IMR-90 (cell line): ENCODE measurements at regions not wholly inside any gene's neighbourhood (a gene's known extent, or its start where the extent isn't known, plus 50 kb on each side); places are given as distances from the start of the nearest gene placed in this dataset.

Experiments
- ATAC-seq: fragments of 200-7000 bp; cut with Tn5 transposase; 2 replicates; pipeline ENCODE4 v1.9.1; 2020; ENCODE audit warnings: low read depth, mild to moderate bottlenecking, moderate library complexity
- BruUV-seq: library from RNA; stranded (reverse); fragments of 400-500 nt; replicated peaks from 2 replicates; lab custom pipeline; 2021; lab: Mats Ljungman, UMichigan
- CTCF ChIA-PET: fragments of 300-600 bp; formaldehyde crosslinking; extraction: SDS; loops from one replicate; lab custom pipeline; 2021; ENCODE audit warnings: antibody characterized with exemption; lab: Yijun Ruan, JAX
- POLR2A ChIA-PET: fragments of 300-600 bp; sonication (Branson Sonifier 250); formaldehyde crosslinking; loops from one replicate; lab custom pipeline; 2022; ENCODE audit warnings: antibody characterized with exemption; ENCODE audit not compliant: unreplicated experiment; lab: Charles Lee
- DNase-seq: peaks from one replicate; pipeline ENCODE4 v3.0.0; 2013
- H2AFZ ChIP-seq: replicated peaks from 2 replicates; pipeline ENCODE3; 2013; ENCODE audit warnings: low read length, mild to moderate bottlenecking; ENCODE audit not compliant: poor library complexity
- H2AK5ac ChIP-seq: 2 replicates; pipeline ENCODE4 v1.6.1; 2013; ENCODE audit warnings: low read depth, low read length, inconsistent platforms
- H2AK9ac ChIP-seq: replicated peaks from 2 replicates; pipeline ENCODE3; 2013; ENCODE audit warnings: mild to moderate bottlenecking, low read depth, low read length, moderate library complexity; ENCODE audit not compliant: poor library complexity
- H2BK120ac ChIP-seq: 2 replicates; pipeline ENCODE4 v1.6.1; 2013; ENCODE audit warnings: low read depth, low read length, inconsistent platforms
- H2BK15ac ChIP-seq: 3 replicates; pipeline ENCODE4 v1.6.1; 2013; ENCODE audit warnings: low read depth, low read length, inconsistent platforms
- H2BK20ac ChIP-seq: 2 replicates; pipeline ENCODE4 v1.6.1; 2013; ENCODE audit warnings: low read depth, mild to moderate bottlenecking, inconsistent platforms, low read length, moderate library complexity
- H2BK5ac ChIP-seq: 2 replicates; pipeline ENCODE4 v1.6.1; 2013; ENCODE audit warnings: mild to moderate bottlenecking, low read depth, low read length, inconsistent platforms; ENCODE audit not compliant: poor library complexity, severe bottlenecking
- H3K14ac ChIP-seq: replicated peaks from 2 replicates; pipeline ENCODE4 v1.6.1; 2013; ENCODE audit warnings: low read depth, low read length, inconsistent platforms
- H3K18ac ChIP-seq: 2 replicates; pipeline ENCODE4 v1.6.1; 2013; ENCODE audit warnings: low read depth, low read length, control low read depth
- H3K23ac ChIP-seq: 2 replicates; pipeline ENCODE4 v1.6.1; 2013; ENCODE audit warnings: low read depth, low read length, inconsistent platforms
- H3K27ac ChIP-seq: 2 replicates; pipeline ENCODE4 v1.5.1; 2013; ENCODE audit warnings: mild to moderate bottlenecking, control low read depth, low read length; ENCODE audit not compliant: insufficient read depth
- H3K27me3 ChIP-seq: 2 replicates; pipeline ENCODE4 v1.6.1; 2013; ENCODE audit warnings: low read length; ENCODE audit not compliant: control insufficient read depth, insufficient read depth
- H3K36me3 ChIP-seq: 2 replicates; pipeline ENCODE4 v1.6.1; 2013; ENCODE audit warnings: low read length, mixed read lengths; ENCODE audit not compliant: control insufficient read depth, insufficient read depth
- H3K4ac ChIP-seq: 2 replicates; pipeline ENCODE4 v1.6.1; 2013; ENCODE audit warnings: low read depth, low read length, inconsistent platforms
- H3K4me1 ChIP-seq: 2 replicates; pipeline ENCODE4 v1.6.1; 2013; ENCODE audit warnings: low read length, mixed read lengths; ENCODE audit not compliant: control insufficient read depth, insufficient read depth
- H3K4me2 ChIP-seq: 2 replicates; pipeline ENCODE4 v1.6.1; 2013; ENCODE audit warnings: low read depth, mild to moderate bottlenecking, control low read depth, low read length, moderate library complexity
- H3K4me3 ChIP-seq: 2 replicates; pipeline ENCODE4 v1.5.1; 2013; ENCODE audit warnings: low read depth, mild to moderate bottlenecking, control low read depth, low read length, moderate library complexity; ENCODE audit not compliant: insufficient read depth
- H3K56ac ChIP-seq: 2 replicates; pipeline ENCODE4 v1.6.1; 2013; ENCODE audit warnings: low read length, inconsistent platforms; ENCODE audit not compliant: insufficient read depth; ENCODE audit errors: extremely low read depth
- H3K79me1 ChIP-seq, 2 experiments: 2 replicates each; pipeline ENCODE4 v1.6.1; 2013; ENCODE audit warnings: low read length in 2 of 2, inconsistent platforms in 1 of 2, low read depth in 1 of 2
- H3K9ac ChIP-seq: 2 replicates; pipeline ENCODE4 v1.6.1; 2013; ENCODE audit warnings: low read depth, low read length, control low read depth
- H3K9me1 ChIP-seq: 2 replicates; pipeline ENCODE4 v1.6.1; 2013; ENCODE audit warnings: low read length, inconsistent platforms; ENCODE audit not compliant: insufficient read depth
- H3K9me3 ChIP-seq: 2 replicates; pipeline ENCODE4 v1.6.1; 2013; ENCODE audit warnings: low read length; ENCODE audit not compliant: control insufficient read depth, insufficient read depth
- H4K20me1 ChIP-seq: 2 replicates; pipeline ENCODE4 v1.6.1; 2013; ENCODE audit warnings: low read length, inconsistent platforms; ENCODE audit not compliant: insufficient read depth
- H4K5ac ChIP-seq: 2 replicates; pipeline ENCODE4 v1.6.1; 2013; ENCODE audit warnings: mild to moderate bottlenecking, low read depth, low read length, control low read depth
- H4K8ac ChIP-seq, 2 experiments: 2 replicates each; pipeline ENCODE4 v1.6.1; 2013; ENCODE audit warnings: low read depth in 2 of 2, low read length in 2 of 2, control low read depth in 1 of 2, inconsistent platforms in 1 of 2
- H4K91ac ChIP-seq: 2 replicates; pipeline ENCODE4 v1.6.1; 2013; ENCODE audit warnings: low read depth, low read length, inconsistent platforms; ENCODE audit not compliant: insufficient read depth
- CHD1 ChIP-seq: IDR thresholded peaks from 2 replicates; pipeline ENCODE4 v1.6.1; 2012; ENCODE audit warnings: low read depth, low read length, improper control_type of control experiment
- ELK1 ChIP-seq: fragments of 150-350 bp; IDR thresholded peaks from 2 replicates; pipeline ENCODE4 v1.6.1; 2016; ENCODE audit warnings: low read depth, mild to moderate bottlenecking, low read length, moderate library complexity, borderline replicate concordance
- FOS ChIP-seq: fragments of 150-350 bp; IDR thresholded peaks from 2 replicates; pipeline ENCODE4 v1.6.1; 2016; ENCODE audit warnings: low read depth, low read length
- MAFK ChIP-seq: IDR thresholded peaks from 2 replicates; pipeline ENCODE4 v1.6.1; 2012; ENCODE audit warnings: low read depth, low read length, improper control_type of control experiment
- MXI1 ChIP-seq: IDR thresholded peaks from 2 replicates; pipeline ENCODE4 v1.6.1; 2012; ENCODE audit warnings: low read depth, mild to moderate bottlenecking, low read length, moderate library complexity, borderline replicate concordance
- NFE2L2 ChIP-seq: fragments of 150-350 bp; IDR thresholded peaks from 2 replicates; pipeline ENCODE4 v1.6.1; 2016; ENCODE audit warnings: low read depth, mild to moderate bottlenecking, low read length
- POLR2A ChIP-seq: IDR thresholded peaks from 2 replicates; pipeline ENCODE4 v1.6.1; 2012; ENCODE audit warnings: mild to moderate bottlenecking, low read depth, low read length
- RAD21 ChIP-seq: IDR thresholded peaks from 2 replicates; pipeline ENCODE4 v1.6.1; 2012; ENCODE audit warnings: low read length, improper control_type of control experiment
- RCOR1 ChIP-seq: IDR thresholded peaks from 2 replicates; pipeline ENCODE4 v1.6.1; 2012; ENCODE audit warnings: mild to moderate bottlenecking, low read length, improper control_type of control experiment; ENCODE audit not compliant: insufficient replicate concordance
- SMC3 ChIP-seq: fragments of 150-350 bp; IDR thresholded peaks from 2 replicates; pipeline ENCODE4 v1.6.1; 2016; ENCODE audit warnings: low read depth, mild to moderate bottlenecking, antibody characterized with exemption, low read length, moderate library complexity
- USF2 ChIP-seq: fragments of 150-350 bp; IDR thresholded peaks from 2 replicates; pipeline ENCODE4 v1.6.1; 2017; ENCODE audit warnings: mild to moderate bottlenecking, antibody characterized with exemption, low read length, low read depth
- WGBS, 2 experiments: methylation state at CpG; one replicate each; pipeline versions ENCODE4 v1.1.5 to v1.1.7; 2013; ENCODE audit warnings: missing lambda C conversion rate in 2 of 2; ENCODE audit not compliant: insufficient read length in 1 of 2; ENCODE audit errors: extremely low coverage in 2 of 2; 5-methylcytosine and 5-hydroxymethylcytosine counted together
- dilution Hi-C: fragments of 300-500 bp; cut with HindIII; formaldehyde crosslinking; loops from one replicate; pipeline ENCODE4 v1.14.3; 2018; ENCODE audit warnings: low sequenced_read_pairs; ENCODE audit not compliant: unreplicated experiment
- in situ Hi-C: fragments of 300-500 bp; cut with MboI; formaldehyde crosslinking; loops from 3 replicates; pipeline ENCODE4 v1.14.3; 2019; ENCODE audit warnings: low sequenced_read_pairs, inconsistent platforms, mixed read lengths
- intact Hi-C: fragments of 100-400 bp; cut with micrococcal nuclease; formaldehyde crosslinking; loops from 2 replicates; pipeline ENCODE4 v1.10.0; 2022

GRCh38 chr1:209390764-209391163 is 192.8 kb upstream of the CAMK1G start:
- no peak overlapping the region for H3K56ac ChIP-seq
- ATAC-seq, result no peak
- dilution Hi-C loops, result no loop called here
- H3K23ac ChIP-seq, result no peak overlapping the region
- H3K9me3 ChIP-seq, result no peaks in the 10 kb centered on the region
- no peak overlapping the region for H2BK5ac ChIP-seq
- no peaks in the 10 kb centered on the region for H3K36me3 ChIP-seq
- WGBS, 2 experiments, result no CpG with 5 or more reads among the region's 1 CpG
- no peak overlapping the region for H4K91ac ChIP-seq
- no peak overlapping the region for H3K4ac ChIP-seq
- peaks cover 16% of the 10 kb centered on the region for H3K4me1 ChIP-seq
- ChIA-PET CTCF (no interaction called here), POLR2A (no interaction called here)
- no peak overlapping the region for H3K4me2 ChIP-seq
- no peak for DNase-seq
- no peak overlapping the region for H4K8ac ChIP-seq
- no peak overlapping the region for H3K4me3 ChIP-seq
- H2BK20ac ChIP-seq, result peak overlapping the region; percentile 64; the same call in 1 of the 2 replicates
- H3K9ac ChIP-seq, result no peak overlapping the region
- no peak overlapping the region for H2BK15ac ChIP-seq
- no peaks in the 10 kb centered on the region for H3K79me1 ChIP-seq
- BruUV-seq, result no TSS peak
- H3K27me3 ChIP-seq, result no peaks in the 10 kb centered on the region
- intact Hi-C loops, result no loop called here
- TF ChIP-seq POLR2A, result no peak
- no peak for TF ChIP-seq CHD1
- TF ChIP-seq FOS, result no peak
- no peak for TF ChIP-seq ELK1
- TF ChIP-seq SMC3, result no peak
- TF ChIP-seq NFE2L2, result no peak
- no peak for TF ChIP-seq MXI1
- TF ChIP-seq RAD21, result no peak
- TF ChIP-seq RCOR1, result no peak
- no peak for TF ChIP-seq MAFK
- TF ChIP-seq USF2, result no peak
- peaks cover 13% of the 10 kb centered on the region for H3K9me1 ChIP-seq
- peak overlapping the region; percentile 19; the same call in 1 of the 2 replicates for H2BK120ac ChIP-seq
- H3K27ac ChIP-seq, result no peak overlapping the region
- no peak overlapping the region for H3K14ac ChIP-seq
- H2AK5ac ChIP-seq, result 0 out of 2 replicates have a peak overlapping the region, but pooled peaks have one; percentile 20
- no peak overlapping the region for H4K5ac ChIP-seq
- no peak overlapping the region for H2AK9ac ChIP-seq
- in situ Hi-C loops, result no loop called here
- H2AFZ ChIP-seq, result no peak overlapping the region
- H3K18ac ChIP-seq, result no peak overlapping the region
- no peaks in the 10 kb centered on the region for H4K20me1 ChIP-seq
